H1 (cell line): ENCODE measurements at regions not wholly inside any gene's neighbourhood (a gene's known extent, or its start where the extent isn't known, plus 50 kb on each side); places are given as distances from the start of the nearest gene placed in this dataset.

Experiments used
- CTCF ChIA-PET: fragments of 300-600 bp; sonication (Branson Sonifier 250); formaldehyde crosslinking; loops from one replicate; lab custom pipeline; 2021; ENCODE audit not compliant: partially characterized antibody; lab: Charles Lee
- POLR2A ChIA-PET: fragments of 300-600 bp; sonication (Branson Sonifier 250); formaldehyde crosslinking; loops from one replicate; lab custom pipeline; 2021; ENCODE audit warnings: inconsistent platforms; ENCODE audit not compliant: partially characterized antibody; lab: Charles Lee
- DNase-seq, 2 experiments: peaks; one replicate each; pipeline versions ENCODE4 v3.0.0 to v3.0.0-alpha.2; 2010 to 2022; ENCODE audit warnings: low spot score in 2 of 2, low read depth in 1 of 2, mixed read lengths in 1 of 2
- FAIRE-seq: peaks from 2 replicates; lab custom pipeline; 2011; peaks lifted over from hg19 to GRCh38; lab: Jason Lieb, UNC
- H2AFZ ChIP-seq: 2 replicates; pipeline ENCODE4 v1.8.1; 2012; ENCODE audit warnings: low read length, inconsistent platforms
- H2AK5ac ChIP-seq: 2 replicates; pipeline ENCODE4 v1.6.1; 2013; ENCODE audit warnings: low read depth, low read length
- H2BK120ac ChIP-seq: replicated peaks from 2 replicates; pipeline ENCODE3; 2013; ENCODE audit warnings: low read depth, low read length, inconsistent platforms
- H2BK12ac ChIP-seq: 2 replicates; pipeline ENCODE4 v1.6.1; 2013; ENCODE audit warnings: low read depth, low read length
- H2BK15ac ChIP-seq: 2 replicates; pipeline ENCODE4 v1.6.1; 2013; ENCODE audit warnings: low read length
- H2BK20ac ChIP-seq: 2 replicates; pipeline ENCODE4 v1.6.1; 2013; ENCODE audit warnings: low read length
- H2BK5ac ChIP-seq: 2 replicates; pipeline ENCODE4 v1.6.1; 2013; ENCODE audit warnings: low read depth, low read length
- H3K14ac ChIP-seq: 2 replicates; pipeline ENCODE4 v1.6.1; 2013; ENCODE audit warnings: inconsistent platforms; ENCODE audit not compliant: insufficient read length
- H3K18ac ChIP-seq: 2 replicates; pipeline ENCODE4 v1.6.1; 2013; ENCODE audit warnings: low read length; ENCODE audit errors: extremely low read depth
- H3K23ac ChIP-seq: 2 replicates; pipeline ENCODE4 v1.6.1; 2013; ENCODE audit warnings: inconsistent platforms; ENCODE audit not compliant: insufficient read length
- H3K23me2 ChIP-seq: 2 replicates; pipeline ENCODE4 v1.6.1; 2013; ENCODE audit warnings: low read depth, low read length
- H3K27ac ChIP-seq: 2 replicates; pipeline ENCODE4 v1.6.1; 2011; ENCODE audit warnings: low read depth, low read length, inconsistent platforms
- H3K27me3 ChIP-seq, 4 experiments: replicated peaks in 1 of 4; 1 replicate in 1 of 4; 2 replicates in 3 of 4; pipeline versions ENCODE4 v1.6.1 to v1.8.1; 2011 to 2013; ENCODE audit warnings: low read length in 3 of 4, mild to moderate bottlenecking in 3 of 4, inconsistent platforms in 2 of 4, mixed read lengths in 2 of 4, moderate library complexity in 1 of 4; ENCODE audit not compliant: control insufficient read depth in 3 of 4, insufficient read depth in 3 of 4; ENCODE audit errors: extremely low read depth in 1 of 4
- H3K36me3 ChIP-seq, 4 experiments: 2 replicates each; pipeline versions ENCODE4 v1.6.1 to v1.8.1; 2011 to 2013; ENCODE audit warnings: mild to moderate bottlenecking in 4 of 4, low read length in 3 of 4, moderate library complexity in 2 of 4, control low read depth in 1 of 4, inconsistent platforms in 1 of 4; ENCODE audit not compliant: insufficient read depth in 4 of 4, control insufficient read depth in 2 of 4
- H3K4ac ChIP-seq: replicated peaks from 2 replicates; pipeline ENCODE3; 2013; ENCODE audit warnings: low read length, low read depth, mixed read lengths, inconsistent platforms; ENCODE audit not compliant: insufficient read length
- H3K4me1 ChIP-seq, 4 experiments: replicated peaks in 1 of 4; 1 replicate in 1 of 4; 2 replicates in 3 of 4; pipeline versions ENCODE4 v1.6.1 to v1.8.1; 2011 to 2013; ENCODE audit warnings: low read length in 3 of 4, inconsistent platforms in 2 of 4, mixed read lengths in 1 of 4; ENCODE audit not compliant: insufficient read depth in 4 of 4, control insufficient read depth in 3 of 4
- H3K4me2 ChIP-seq, 2 experiments: 2 replicates each; pipeline versions ENCODE4 v1.6.1 to v1.8.1; 2011 to 2013; ENCODE audit warnings: low read depth in 2 of 2, low read length in 2 of 2, control low read depth in 1 of 2, inconsistent platforms in 1 of 2, mild to moderate bottlenecking in 1 of 2; ENCODE audit not compliant: insufficient read depth in 1 of 2
- H3K4me3 ChIP-seq, 4 experiments: fragments of 200-600, 300-600 bp in 1 of 4; sonication (generic), shearing (Covaris generic), sonication (Bioruptor Twin) in 1 of 4; 2 replicates each; pipeline versions ENCODE4 v1.5.1 to v1.8.1; 2011 to 2016; ENCODE audit warnings: low read length in 4 of 4, low read depth in 3 of 4, control low read depth in 2 of 4, inconsistent platforms in 2 of 4, mild to moderate bottlenecking in 2 of 4, mixed read lengths in 1 of 4, moderate library complexity in 1 of 4; ENCODE audit not compliant: insufficient read depth in 2 of 4; ENCODE audit errors: extremely low read depth in 1 of 4
- H3K56ac ChIP-seq: replicated peaks from 2 replicates; pipeline ENCODE3; 2013; ENCODE audit warnings: low read depth, mild to moderate bottlenecking, mixed read lengths, low read length, inconsistent platforms; ENCODE audit not compliant: insufficient read length
- H3K79me1 ChIP-seq: 2 replicates; pipeline ENCODE4 v1.6.1; 2013; ENCODE audit warnings: low read depth, low read length, control low read depth
- H3K79me2 ChIP-seq, 2 experiments: 2 replicates each; pipeline versions ENCODE4 v1.6.1 to v1.8.1; 2012 to 2013; ENCODE audit warnings: low read length in 2 of 2, mild to moderate bottlenecking in 2 of 2, inconsistent platforms in 1 of 2; ENCODE audit not compliant: insufficient read depth in 2 of 2, control insufficient read depth in 1 of 2
- H3K9ac ChIP-seq, 4 experiments: replicated peaks in 1 of 4; 1 replicate in 1 of 4; 2 replicates in 3 of 4; pipeline versions ENCODE4 v1.6.1 to v1.8.1; 2011 to 2013; ENCODE audit warnings: low read depth in 3 of 4, low read length in 3 of 4, control low read depth in 2 of 4, mild to moderate bottlenecking in 2 of 4, moderate library complexity in 2 of 4, inconsistent platforms in 1 of 4; ENCODE audit errors: extremely low read depth in 1 of 4
- H3K9me3 ChIP-seq, 2 experiments: 2 replicates each; pipeline versions ENCODE4 v1.6.1 to v1.8.1; 2012 to 2013; ENCODE audit warnings: mild to moderate bottlenecking in 2 of 2, moderate library complexity in 2 of 2, control low read depth in 1 of 2, inconsistent platforms in 1 of 2, low read depth in 1 of 2, low read length in 1 of 2, mixed read lengths in 1 of 2; ENCODE audit not compliant: insufficient read depth in 2 of 2
- H4K20me1 ChIP-seq, 2 experiments: replicated peaks in 1 of 2; 2 replicates each; pipeline versions ENCODE3 to v1.8.1; 2011 to 2013; ENCODE audit warnings: inconsistent platforms in 2 of 2, low read length in 2 of 2, mild to moderate bottlenecking in 1 of 2; ENCODE audit not compliant: insufficient read depth in 2 of 2, control insufficient read depth in 1 of 2
- H4K5ac ChIP-seq: 2 replicates; pipeline ENCODE4 v1.6.1; 2013; ENCODE audit warnings: low read length, low read depth, mixed read lengths, inconsistent platforms; ENCODE audit not compliant: insufficient read length
- H4K8ac ChIP-seq: 2 replicates; pipeline ENCODE4 v1.8.0; 2013; ENCODE audit warnings: mild to moderate bottlenecking, moderate library complexity, low read length, inconsistent platforms; ENCODE audit not compliant: insufficient read depth; ENCODE audit errors: extremely low read depth
- H4K91ac ChIP-seq: replicated peaks from 2 replicates; pipeline ENCODE3; 2013; ENCODE audit warnings: low read length, mixed read lengths, inconsistent platforms; ENCODE audit not compliant: insufficient read length
- BCL11A ChIP-seq, 2 experiments: IDR thresholded peaks; one replicate each; pipeline ENCODE4 v1.6.1; 2011; ENCODE audit warnings: low read depth in 2 of 2, low read length in 2 of 2, mild to moderate bottlenecking in 2 of 2
- CHD2 ChIP-seq: IDR thresholded peaks from 2 replicates; pipeline ENCODE4 v1.6.1; 2012; ENCODE audit warnings: low read length, improper control_type of control experiment
- FOSL1 ChIP-seq: IDR thresholded peaks from 2 replicates; pipeline ENCODE4 v1.6.1; 2011; ENCODE audit warnings: mild to moderate bottlenecking, low read depth, low read length, moderate library complexity; ENCODE audit not compliant: insufficient read depth
- HDAC2 ChIP-seq, 2 experiments: fragments of 300-600 bp in 1 of 2; sonication (generic) in 1 of 2; IDR thresholded peaks; 2 replicates each; pipeline ENCODE4 v1.6.1; 2011 to 2012; ENCODE audit warnings: low read depth in 2 of 2, low read length in 2 of 2, mild to moderate bottlenecking in 2 of 2, moderate library complexity in 2 of 2, borderline replicate concordance in 1 of 2, inconsistent platforms in 1 of 2
- POLR2AphosphoS5 ChIP-seq: IDR thresholded peaks from 2 replicates; pipeline ENCODE4 v1.6.1; 2011; ENCODE audit warnings: low read depth, low read length
- RNF2 ChIP-seq: fragments of 200-900, 300-1000 bp; sonication (generic); IDR thresholded peaks from 2 replicates; pipeline ENCODE4 v1.7.1; 2016; ENCODE audit warnings: borderline replicate concordance, low read depth, mild to moderate bottlenecking, antibody characterized with exemption, low read length; ENCODE audit not compliant: poor library complexity, severe bottlenecking; ENCODE audit errors: missing control alignments
- SIN3A ChIP-seq, 2 experiments: IDR thresholded peaks in 1 of 2; conservative IDR thresholded peaks in 1 of 2; 2 replicates each; pipeline ENCODE4 v1.6.1; 2011 to 2012; ENCODE audit warnings: low read length in 2 of 2, improper control_type of control experiment in 1 of 2, low read depth in 1 of 2, mild to moderate bottlenecking in 1 of 2
- SP1 ChIP-seq: IDR thresholded peaks from 2 replicates; pipeline ENCODE4 v1.6.1; 2011; ENCODE audit warnings: low read depth, low read length
- SP4 ChIP-seq: IDR thresholded peaks from 2 replicates; pipeline ENCODE4 v1.6.1; 2012; ENCODE audit warnings: low read length, inconsistent platforms
- TAF1 ChIP-seq: IDR thresholded peaks from 2 replicates; pipeline ENCODE4 v1.6.1; 2011; ENCODE audit warnings: mild to moderate bottlenecking, low read depth, low read length
- TEAD4 ChIP-seq: IDR thresholded peaks from 2 replicates; pipeline ENCODE4 v1.6.1; 2012; ENCODE audit warnings: low read depth, low read length, inconsistent platforms, mixed read lengths
- WGBS, 2 experiments: shearing (Covaris generic) in 1 of 2; methylation state at CpG; one replicate each; pipeline versions ENCODE4 v1.1.6 to v1.1.7; 2013 to 2015; ENCODE audit warnings: low lambda C conversion rate in 2 of 2, mixed read lengths in 2 of 2, inconsistent platforms in 1 of 2, low coverage in 1 of 2, missing lambda C conversion rate in 1 of 2; ENCODE audit not compliant: insufficient replicate concordance in 2 of 2, insufficient coverage in 1 of 2, insufficient read length in 1 of 2; ENCODE audit errors: extremely low coverage in 1 of 2, missing lambda C conversion rate in 1 of 2; 5-methylcytosine and 5-hydroxymethylcytosine counted together

GRCh38 chr2:19688059-19688458, 213.7 kb downstream of the TTC32 start:
- Histone ChIP-seq H2BK120ac (no peak overlapping the region), H4K8ac (no peak overlapping the region), H3K4me2 (no peak overlapping the region), H3K4me3 (no peak overlapping the region), H3K23me2 (no peaks in the 10 kb centered on the region), H4K20me1 (no peaks in the 10 kb centered on the region), H2AK5ac (no peak overlapping the region), H3K4ac (no peak overlapping the region), H3K9me3 (no peaks in the 10 kb centered on the region), H3K27me3 (no peaks in the 10 kb centered on the region), H2AFZ (no peak overlapping the region), H4K5ac (no peak overlapping the region), H3K79me1 (no peaks in the 10 kb centered on the region), H4K91ac (no peak overlapping the region), H2BK20ac (no peak overlapping the region), H2BK15ac (no peak overlapping the region), H2BK12ac (no peak overlapping the region), H2BK5ac (no peak overlapping the region), H3K27ac (no peak overlapping the region), H3K18ac (no peak overlapping the region), H3K23ac (no peak overlapping the region), H3K79me2 (no peaks in the 10 kb centered on the region), H3K14ac (no peak overlapping the region), H3K9ac (no peak overlapping the region), H3K36me3 (no peaks in the 10 kb centered on the region), H3K56ac (no peak overlapping the region), H3K4me1 (no peaks in the 10 kb centered on the region)
- DNase-seq (no peak), FAIRE-seq (no peak)
- ChIA-PET CTCF (interaction anchor here (0.6 to 5.1 kb wide), 10 partner anchors 10 to 176 kb away, joined by 3 to 23 read pairs (median 5); no protein-coding TSS in a partner anchor), POLR2A (no interaction called here)
- TF ChIP-seq SIN3A (conservative IDR thresholded peaks at IDR 0.05 in 1 of 2, IDR thresholded peaks at IDR 0.05 in 1 of 2; ENCODE audit: low read depth in 1 of 2, low read length in 2 of 2) (no peak), RNF2 (no peak), FOSL1 (no peak), CHD2 (no peak), TAF1 (no peak), TEAD4 (no peak), BCL11A (IDR thresholded peaks at IDR 0.05; ENCODE audit: low read depth in 2 of 2, low read length in 2 of 2) (no peak), POLR2AphosphoS5 (no peak), HDAC2 (IDR thresholded peaks at IDR 0.05; ENCODE audit: borderline replicate concordance in 1 of 2, low read depth in 2 of 2, low read length in 2 of 2) (no peak), SP4 (no peak), SP1 (no peak)
- WGBS, 2 experiments, result 83% methylated on average over 11 of the region's 11 CpGs; no CpG with 5 or more reads in 1 of the 2 experiments
